Muscle of arm (tissue), 1 donor: ENCODE measurements at regions not wholly inside any gene's neighbourhood (a gene's known extent, or its start where the extent isn't known, plus 50 kb on each side); places are given as distances from the start of the nearest gene placed in this dataset.

Source experiments
- DNase-seq: peaks from one replicate; pipeline ENCODE4 v3.0.0-alpha.2; 2013

DNA sequence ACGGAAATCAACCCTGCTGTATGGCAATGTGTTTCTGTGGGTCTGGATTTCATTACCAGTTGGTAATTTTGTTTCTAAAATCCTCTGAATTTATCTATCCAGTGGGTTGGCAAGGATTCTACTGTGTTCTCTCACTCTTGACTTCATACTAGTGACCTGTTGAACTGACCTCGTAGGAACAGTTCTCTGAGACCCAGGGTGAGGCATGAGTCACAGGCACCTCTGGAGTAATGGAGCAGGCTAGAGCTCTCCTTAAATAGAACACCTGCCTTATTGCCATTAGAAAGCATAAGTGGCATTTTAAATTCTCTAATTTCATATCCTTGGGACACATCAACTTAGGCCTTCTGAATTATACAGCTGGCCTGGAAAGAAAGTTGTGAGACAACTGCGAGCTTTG, 258.3 kb upstream of the NAV3 start:
- no peak for DNase-seq

GRCh38 chr12:77571768-77572167, 258.9 kb upstream of the NAV3 start:
- DNase-seq = no peak

DNA sequence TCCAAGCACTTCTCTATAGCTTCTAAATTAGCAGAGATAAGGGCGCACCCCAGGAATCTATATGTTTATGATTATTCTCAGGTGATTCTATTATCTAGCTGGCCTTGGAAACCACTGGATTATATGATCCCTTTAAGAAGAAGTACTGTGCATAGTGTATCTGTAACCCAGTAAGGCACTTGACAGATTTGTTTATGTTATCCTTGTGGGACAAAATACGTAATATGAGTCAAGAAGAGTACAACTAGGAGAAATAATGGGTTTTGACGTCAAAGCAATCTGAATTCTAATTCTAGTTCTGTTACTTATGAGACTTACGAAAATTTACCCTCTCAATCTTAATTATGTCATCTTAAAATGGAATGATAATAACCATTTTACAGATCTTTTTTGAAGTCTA, 259.6 kb upstream of the NAV3 start:
- DNase-seq = no peak

DNA sequence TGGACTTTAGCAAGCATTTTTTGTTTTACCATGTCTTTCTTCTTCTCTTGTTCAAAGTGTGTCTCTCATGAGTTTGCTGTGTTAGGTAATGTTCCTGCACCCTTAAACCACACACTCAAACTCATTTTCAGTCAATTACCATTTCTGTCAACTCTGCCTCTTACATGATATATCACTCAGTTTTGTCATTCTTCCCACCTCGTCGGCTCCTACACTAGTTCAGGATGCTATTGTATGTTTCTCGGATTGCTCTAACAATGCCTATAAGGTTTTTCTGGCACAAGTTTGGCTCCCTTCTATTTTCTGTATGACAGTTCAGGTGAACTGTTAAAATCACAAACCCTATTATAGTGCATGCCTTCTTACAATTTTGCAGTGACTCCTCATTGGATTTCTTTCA, 260.8 kb upstream of the NAV3 start:
- DNase-seq = no peak

- DNase-seq = no peak
These were observed 270.0 kb upstream of the NAV3 start for GRCh38 chr12:77560714-77561113.

DNA sequence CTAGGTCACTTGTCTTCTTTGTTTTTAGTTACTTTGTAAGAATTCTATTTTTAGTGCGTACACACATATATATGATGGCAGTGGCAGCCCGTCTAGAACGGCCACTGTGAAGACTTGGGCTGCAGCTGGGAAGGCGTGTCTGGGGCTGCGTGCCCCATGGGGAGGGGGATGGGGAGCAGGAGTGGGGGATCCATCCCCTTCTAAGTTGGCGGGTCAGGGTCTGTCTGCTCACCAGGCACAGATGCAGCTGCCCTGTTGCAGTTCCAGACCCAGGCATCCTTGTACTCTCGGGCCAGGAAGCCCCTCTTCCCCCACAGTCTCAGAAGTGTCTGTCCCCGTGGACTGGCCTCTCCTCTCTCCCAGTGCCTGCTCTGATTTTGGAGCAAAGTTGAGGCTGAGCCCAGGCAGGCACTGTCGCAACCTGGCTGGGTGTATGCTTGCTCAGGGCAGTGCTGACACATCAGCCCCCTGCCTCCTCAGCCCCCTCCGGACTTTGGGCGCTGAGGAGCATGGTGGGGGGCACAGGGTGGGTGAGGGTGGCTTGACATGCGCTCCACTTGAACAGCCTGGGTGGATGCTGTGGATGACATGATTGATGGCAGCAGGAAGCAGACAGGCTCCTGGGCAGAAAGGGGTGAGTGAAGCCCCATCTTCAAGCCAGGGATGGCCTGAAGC, 271.2 kb upstream of the NAV3 start:
- DNase-seq = no peak

DNA sequence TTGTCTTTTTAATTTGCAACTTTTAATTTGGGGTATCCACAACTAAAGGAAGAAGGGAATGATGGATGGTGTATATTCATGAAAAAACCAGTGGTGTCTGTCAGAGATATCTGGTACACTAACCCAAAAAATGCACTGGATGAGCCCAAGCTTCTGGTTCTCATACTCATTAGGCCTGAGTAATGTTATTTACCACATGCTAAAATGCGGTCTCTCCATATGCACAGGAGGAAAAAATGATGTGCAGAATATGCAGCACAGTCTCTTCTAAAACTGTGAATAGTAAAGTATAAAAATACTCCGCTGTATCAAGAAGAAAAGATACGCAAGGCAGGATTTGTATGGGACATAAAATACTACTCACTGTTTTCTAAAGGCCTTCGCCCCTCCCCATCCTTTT, 275.6 kb upstream of the NAV3 start:
- no peak for DNase-seq

DNA sequence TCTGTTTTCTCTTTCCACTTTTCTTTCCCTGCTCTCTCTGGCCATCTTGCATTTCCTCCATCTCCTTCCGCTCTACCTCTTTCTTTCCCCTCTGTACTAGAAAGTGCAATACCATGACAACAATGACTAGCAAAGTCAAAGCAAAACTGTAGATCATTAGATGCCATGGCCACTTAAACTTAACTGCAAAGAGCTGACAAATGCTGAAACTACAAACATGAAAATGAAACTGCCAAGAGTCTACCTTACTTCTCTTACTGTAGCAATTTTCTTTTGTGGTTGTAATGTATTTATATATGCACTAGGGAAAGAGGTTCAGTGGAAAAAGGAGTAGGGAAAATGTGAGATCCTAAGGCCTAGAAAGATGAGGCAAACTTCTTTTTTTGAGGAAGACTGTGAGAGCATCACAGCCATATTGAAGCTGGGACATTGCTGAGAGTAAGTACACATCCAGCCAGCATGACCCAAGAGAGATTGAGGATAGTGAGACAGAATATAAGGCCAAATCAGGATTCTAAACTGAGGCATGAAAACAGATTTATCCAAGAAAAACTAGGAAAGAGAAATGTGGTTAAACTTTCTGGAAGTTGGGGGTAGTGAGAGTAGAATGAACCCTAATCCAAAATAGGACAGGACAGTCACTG, 276.6 kb upstream of the NAV3 start:
- DNase-seq = no peak

DNA sequence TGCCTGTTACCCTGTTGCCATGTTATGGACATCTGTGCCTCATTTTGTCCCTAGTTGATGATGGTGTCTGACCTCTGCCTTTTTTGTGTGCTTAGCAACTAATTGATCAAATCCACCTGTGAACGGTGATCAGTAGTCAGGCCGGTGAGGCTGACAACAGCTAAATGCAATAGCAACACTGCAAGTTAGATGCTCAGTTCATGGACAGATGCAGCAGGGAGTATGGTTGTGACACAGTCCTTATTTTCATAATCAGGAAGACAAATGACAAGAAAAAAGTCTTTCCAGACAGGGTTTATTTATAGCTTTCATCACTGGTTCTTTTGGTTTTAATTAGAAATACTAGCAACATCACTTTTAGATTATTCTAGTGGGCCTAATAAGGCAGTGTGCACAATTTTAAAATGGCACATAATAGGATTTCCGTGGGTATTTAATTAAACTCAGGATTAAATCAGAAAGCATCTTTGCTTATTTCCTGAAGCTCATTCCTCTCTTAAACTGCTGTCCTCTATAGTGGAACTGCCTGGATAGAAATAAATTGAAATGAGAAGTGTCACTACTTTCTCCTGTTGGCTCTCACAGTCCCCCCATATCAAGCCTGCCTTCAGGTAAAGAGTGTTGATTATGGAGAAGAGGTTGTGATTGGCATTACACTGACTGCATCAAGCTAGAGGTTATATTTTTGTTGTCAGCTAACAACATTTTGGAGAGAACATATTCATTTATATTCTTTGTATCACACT, 281.1 kb upstream of the NAV3 start:
- DNase-seq = no peak

DNA sequence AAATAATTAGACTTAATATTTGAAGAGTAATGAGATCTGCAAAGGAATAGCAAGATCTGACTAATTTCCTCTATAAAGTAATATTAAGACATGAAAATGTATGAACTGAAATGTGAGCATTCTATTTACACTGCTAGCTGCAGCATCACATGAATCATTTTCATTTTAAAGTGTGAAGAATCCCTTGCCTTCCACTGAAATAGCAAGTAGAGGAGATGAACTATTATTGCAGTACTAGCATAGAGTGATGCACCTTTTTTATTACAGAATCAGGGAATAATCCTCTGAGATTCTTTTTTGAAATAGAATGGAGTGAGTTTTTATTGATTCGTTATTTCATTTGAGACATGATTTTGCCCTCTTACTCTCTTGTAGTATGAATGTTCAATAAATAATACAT, 281.9 kb upstream of the NAV3 start:
- no peak for DNase-seq

DNA sequence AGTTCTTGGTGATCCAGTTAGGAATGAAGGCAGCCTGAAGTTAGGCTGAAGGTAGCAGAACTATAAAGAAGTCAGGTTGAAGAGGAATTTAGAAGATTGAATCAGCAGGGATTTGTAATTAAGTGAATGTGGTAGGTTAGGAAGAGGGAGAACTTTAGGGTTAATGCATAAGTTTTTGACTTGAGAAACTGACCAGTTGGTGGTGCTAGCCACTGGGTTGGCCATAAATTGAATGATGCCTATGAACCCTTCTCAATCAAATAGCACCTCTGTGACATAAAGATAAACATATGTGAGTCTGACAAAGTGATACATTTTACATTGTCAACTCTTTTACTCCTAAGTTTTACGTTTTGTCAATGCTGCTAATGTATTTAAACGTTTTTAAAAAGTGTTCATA, 290.6 kb upstream of the NAV3 start:
- DNase-seq = no peak

- DNase-seq = no peak
These were observed 293.0 kb upstream of the NAV3 start for GRCh38 chr12:77537663-77538062.

GRCh38 chr12:77535734-77536133, 295.0 kb upstream of the NAV3 start:
- no peak for DNase-seq

DNA sequence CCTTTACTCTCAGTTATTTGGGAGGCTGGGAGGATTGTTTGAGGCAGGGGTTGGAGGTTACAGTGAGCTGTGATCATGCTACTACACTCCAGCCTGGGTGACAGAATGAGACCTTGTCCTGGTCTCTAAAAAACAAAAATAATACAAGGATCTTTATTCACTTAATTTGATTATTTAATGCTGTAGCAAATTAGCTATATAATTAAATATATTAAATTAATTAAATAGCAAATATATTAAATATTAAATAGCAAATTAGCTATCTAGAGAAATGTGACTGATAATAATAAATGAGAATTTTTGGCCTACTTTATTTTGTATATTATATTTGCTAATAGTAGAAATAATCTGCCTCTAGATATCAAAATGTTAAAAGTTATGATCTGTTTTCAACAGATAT, 298.8 kb upstream of the NAV3 start:
- no peak for DNase-seq

DNA sequence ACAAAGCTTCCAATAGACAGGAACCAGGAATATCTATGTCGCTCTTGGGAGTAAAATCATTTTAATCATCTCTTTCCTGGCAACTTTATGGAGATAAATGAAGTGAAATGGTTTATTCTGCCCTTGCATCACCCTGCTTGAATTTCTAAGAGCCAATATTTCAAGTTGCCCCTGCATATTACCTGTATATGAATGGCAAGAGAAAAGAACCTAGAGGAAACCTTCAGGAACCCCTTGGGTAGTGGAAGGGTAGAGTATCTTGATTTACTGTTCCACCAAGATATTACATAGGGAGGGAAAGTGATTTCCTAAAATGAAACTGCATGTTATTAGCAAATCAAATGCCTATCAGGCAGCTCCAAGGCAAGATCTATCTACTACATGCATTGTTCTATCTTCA, 308.4 kb upstream of the NAV3 start:
- DNase-seq = no peak

DNA sequence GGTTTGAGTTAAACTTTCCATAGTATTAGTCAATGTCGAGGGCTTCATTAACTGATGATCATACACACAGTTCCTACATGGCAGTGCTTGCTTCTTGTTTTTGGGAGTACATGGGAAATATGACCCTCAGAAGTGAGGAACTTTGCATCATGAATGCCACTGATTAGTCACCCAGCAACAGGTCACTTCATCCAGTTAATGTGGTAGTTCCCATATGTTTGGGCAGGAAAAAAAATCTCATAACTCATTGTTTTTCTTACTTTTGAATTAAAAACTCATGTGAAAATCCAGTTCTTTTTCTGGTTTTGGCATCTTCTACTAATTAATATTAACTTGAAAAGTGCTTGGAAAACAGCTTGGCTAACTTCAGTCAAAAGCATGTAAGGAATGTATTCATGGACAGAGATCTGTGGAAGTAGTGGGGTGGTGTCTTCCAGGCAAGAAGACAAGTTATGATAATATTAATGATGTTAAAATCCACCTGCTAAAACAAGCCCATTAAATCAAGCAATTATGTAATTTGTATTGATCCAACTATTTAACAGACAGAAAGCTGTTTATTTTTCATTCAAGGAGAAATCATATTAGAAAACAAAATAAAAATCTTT, 309.1 kb upstream of the NAV3 start:
- DNase-seq = no peak

DNA sequence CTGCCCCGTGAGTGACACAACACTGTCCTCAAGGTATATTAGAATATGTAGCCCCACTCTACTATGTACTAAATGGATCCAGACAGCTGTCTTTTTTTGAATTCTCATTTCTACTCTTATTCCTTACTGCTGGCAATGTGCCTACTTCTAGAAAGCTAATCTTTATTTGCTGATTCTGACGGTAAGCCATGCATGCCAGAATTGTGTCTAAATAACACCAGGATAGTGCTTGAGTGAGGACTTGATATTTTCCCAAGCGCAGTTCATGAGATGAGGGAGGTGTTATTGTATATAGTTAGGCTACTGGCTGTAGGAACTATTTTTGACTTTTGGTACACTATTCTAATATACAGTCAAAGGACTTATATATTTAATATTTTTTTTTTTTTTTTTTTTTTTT, 316.2 kb upstream of the NAV3 start:
- DNase-seq = no peak

DNA sequence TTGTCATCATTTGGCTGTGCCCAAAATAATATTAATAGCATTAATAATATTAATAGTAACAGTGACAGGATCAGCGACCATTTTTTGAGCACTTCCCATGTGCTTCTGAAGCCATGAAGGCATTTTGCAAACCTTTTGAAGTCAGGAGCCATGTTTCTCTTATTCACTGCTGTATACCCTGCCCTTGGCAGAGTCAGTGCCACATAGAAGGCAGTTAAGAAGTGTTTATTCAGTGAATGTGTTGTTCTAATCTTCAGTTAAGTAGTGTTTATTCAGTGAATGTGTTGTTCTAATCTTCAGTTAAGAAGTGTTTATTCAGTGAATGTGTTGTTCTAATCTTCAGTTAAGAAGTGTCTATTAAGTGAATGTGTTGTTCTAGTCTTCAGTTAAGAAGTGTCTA, 319.7 kb upstream of the NAV3 start:
- no peak for DNase-seq

- DNase-seq = no peak
These were observed 326.2 kb upstream of the NAV3 start for GRCh38 chr12:77504466-77504865.

GRCh38 chr12:77500089-77500488, 330.6 kb upstream of the NAV3 start:
- no peak for DNase-seq

- no peak for DNase-seq
These were observed 333.0 kb upstream of the NAV3 start for GRCh38 chr12:77497647-77498046.

GRCh38 chr12:77496714-77497113, 334.0 kb upstream of the NAV3 start:
- DNase-seq = no peak

- DNase-seq = no peak
These were observed 336.4 kb upstream of the NAV3 start for GRCh38 chr12:77494296-77494695.
